Hematopoietic multipotent progenitor cell (in vitro differentiated cells): ENCODE measurements at regions not wholly inside any gene's neighbourhood (a gene's known extent, or its start where the extent isn't known, plus 50 kb on each side); places are given as distances from the start of the nearest gene placed in this dataset. TPM values are rescaled to one million over a fixed set of nuclear protein-coding genes. Genes with fewer than 3 reads are reported as not detected.

Source experiments
- DNase-seq, 3 donors: peaks; one replicate each; pipeline ENCODE4 v3.0.0-alpha.2; 2011 to 2015; ENCODE audit warnings: low read depth in 2 of 3, low spot score in 2 of 3
- small RNA-seq: library from RNA; depleted of rRNA; stranded (forward); fragments of <200 nt; gene quantifications from one replicate; pipeline ENCODE3, GENCODE V24; 2012

DNA sequence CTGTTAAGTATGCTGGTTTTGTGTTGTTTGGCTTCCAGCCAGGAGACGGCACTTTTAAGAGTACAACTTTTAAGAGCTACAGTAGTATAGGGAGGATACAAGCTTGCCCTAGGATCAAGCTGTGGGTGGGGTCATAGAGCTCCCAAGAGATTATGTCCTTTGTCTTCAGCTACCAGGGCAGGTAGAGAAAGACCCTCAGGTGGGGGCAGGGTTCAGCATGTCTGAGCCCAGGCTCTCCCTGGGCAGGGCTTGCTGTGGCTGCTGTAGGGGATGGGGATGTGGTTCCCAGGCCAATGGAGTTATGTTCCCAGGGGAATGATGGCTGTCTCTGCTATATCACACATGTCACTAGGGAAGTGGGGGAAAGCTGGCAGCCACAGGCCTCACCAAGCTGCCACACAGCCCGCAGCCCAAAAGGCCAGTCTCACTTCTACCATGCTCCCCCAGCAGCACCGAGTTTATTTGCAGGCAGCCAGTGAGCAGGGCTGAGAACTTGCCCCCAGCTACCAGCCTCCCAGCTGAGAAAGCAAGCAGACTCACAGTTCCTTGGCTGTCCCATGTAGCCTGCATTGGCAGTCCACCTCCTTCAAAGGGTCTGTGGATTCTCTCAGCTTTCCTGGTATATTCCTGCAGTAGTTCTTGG lies 105.7 kb upstream of the ERBB4 start:
- no peak for DNase-seq

GRCh38 chr2:212640428-212640827 lies 101.8 kb upstream of the ERBB4 start:
- DNase-seq: no peak

DNA sequence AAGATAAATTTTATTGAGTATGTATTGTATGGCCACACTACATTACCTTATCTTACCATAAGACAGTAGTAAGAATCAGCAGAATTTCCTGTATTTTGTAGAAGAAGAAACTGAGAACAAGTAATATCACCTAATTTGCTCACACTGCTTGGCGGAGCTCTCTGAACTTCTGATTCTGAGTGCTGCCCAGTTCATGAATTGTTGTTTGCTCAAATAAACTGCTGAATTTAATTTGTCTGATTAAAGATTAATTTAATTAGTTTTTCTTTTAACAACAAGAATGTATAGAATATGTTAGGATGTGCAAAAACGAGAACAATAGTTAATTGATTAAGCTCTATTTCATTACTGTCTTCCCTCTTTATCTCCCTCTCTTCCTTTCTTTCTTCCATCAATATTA lies 100.1 kb upstream of the ERBB4 start:
- DNase-seq: no peak

DNA sequence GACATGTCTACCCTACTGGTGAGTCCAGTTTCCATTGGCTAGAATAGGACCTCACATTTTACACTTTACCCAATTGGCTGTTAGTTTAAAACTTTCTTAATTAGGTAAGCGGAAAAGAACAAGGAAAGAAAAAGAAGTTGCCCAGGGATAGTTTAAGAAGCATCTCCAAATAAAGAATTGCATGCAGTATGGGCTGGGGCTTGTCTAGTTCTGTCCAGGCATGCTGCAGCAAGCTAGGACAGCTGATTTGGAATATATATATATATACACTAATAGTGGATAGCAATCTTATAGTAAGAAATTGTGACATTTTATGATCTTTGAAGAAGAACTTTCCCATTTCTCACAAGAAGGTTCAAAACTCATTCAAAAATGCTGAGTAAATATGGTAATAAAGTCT lies 90.0 kb upstream of the ERBB4 start:
- DNase-seq: no peak

GRCh38 chr2:212626371-212626918 lies 87.8 kb upstream of the ERBB4 start:
- DNase-seq: no peak

DNA sequence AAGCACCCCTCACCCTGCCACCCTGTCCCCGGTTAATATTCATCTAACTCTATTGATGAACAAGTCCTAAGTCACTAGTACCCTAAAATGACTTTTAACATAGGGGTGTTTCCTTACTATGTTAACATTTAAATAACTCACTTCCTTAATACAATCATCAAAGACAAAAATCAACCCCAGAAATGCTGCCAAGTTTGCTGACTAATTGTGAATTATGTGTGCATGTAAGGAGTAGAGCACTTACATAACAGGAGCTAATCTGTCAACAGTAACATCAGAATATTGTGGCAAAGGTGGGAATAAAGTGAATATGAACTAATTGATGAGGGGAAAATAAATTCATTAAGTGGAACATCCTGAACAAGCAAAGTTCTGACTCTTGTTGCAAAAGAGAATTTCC lies 81.4 kb upstream of the ERBB4 start:
- DNase-seq: no peak

DNA sequence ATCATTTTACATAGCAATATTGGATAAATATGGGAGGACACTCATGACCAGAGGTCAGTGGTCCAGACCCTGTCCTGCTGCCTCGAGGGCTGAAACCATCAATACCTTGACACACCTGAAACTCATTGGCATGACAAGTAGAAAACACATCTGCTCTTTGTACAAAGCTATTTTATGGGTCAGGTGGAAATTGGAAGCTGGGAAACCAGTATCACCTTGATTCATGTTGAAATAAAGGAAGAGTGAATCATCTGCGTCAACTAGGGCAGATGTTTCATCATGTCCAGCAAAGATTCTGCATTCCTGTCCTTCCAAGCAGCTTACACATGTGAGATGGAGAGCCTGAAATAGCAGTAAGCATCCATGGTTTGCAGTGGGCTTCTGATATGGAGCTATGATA lies 80.0 kb upstream of the ERBB4 start:
- DNase-seq: no peak

DNA sequence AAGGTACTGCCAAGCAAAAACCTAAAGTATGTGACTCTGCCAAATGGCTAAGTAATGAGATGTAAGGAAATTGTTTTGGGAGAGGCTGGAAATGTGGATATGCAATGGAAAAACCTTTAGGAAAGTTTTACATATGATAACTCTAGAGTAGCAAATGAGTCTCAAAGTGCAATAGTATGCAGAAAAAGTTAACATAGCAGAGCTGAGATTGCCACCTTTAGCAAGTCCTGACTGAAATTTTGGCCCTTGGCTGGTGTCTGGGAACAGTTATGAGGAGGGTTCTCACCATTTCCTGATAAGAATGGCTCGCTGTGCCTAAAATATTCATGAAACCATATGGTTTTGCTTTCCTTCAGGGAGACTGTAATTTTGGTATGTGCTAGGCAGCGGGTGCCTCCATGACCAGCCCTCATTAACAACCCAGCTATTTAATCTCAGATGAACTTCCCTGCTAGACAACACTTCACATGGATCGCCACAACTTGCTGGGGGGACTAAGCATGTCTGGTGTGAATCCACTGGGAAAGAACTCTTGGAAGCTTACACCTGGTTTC lies 72.3 kb upstream of the ERBB4 start:
- DNase-seq: no peak

- DNase-seq: no peak
Observed at GRCh38 chr2:212609479-212609878, 70.9 kb upstream of the ERBB4 start.

DNA sequence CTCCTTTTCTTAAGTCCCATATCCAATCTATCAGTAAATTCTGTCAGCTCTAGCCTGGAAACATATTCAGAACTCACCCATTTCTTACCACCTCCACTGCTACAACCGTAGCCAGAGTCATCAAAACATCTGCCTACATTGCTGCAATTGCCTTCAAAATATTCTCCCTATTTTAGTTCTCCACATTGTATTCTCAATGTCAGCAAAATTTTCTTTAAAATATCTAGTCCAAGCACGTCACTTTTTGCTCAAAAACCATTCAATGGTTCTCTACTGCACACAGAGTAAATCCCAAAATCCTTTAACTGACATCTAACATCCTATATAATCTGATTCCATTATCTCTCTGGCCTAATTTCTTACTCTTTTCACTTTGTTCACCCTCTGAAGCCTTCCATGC lies 68.5 kb upstream of the ERBB4 start:
- DNase-seq: no peak

- no peak for DNase-seq
Observed at GRCh38 chr2:212606232-212606631, 67.6 kb upstream of the ERBB4 start.

DNA sequence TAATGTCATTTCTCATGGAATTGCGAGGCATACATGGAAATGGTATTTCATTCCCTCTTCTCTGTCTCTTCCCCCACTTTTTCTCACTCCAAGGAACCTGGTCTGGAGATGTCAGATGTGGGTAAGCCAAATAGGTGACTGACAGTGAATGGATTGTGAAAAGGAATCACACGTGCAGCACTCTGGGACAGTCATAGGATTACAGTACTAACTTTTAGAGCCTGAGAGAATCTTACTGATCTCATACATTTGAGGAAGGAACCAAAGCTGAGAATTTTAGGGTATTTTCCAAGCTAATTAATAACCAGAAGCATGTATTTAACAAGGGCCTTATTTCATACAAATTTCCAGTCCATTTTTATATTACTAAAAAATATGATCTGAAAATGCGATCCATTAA lies 58.1 kb upstream of the ERBB4 start:
- DNase-seq: no peak

DNA sequence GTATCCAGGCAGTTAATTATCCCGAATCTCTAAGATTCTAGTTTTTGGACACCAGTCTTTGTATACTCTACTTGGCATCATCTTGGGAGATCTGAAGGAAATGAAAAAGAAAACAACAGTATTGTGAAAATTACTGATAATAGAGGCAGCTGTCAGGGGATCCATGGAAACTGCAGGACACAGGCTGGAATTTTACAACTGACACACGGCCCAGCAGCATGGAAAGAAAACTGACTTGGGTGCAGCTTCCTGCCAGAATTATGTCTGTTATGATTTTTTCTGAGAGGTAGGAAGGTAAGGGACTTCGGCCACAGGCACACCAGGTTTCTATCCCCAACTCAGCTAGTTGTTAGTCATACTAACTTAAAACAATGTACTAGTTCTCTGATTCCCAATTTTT lies 57.7 kb upstream of the ERBB4 start:
- no peak for DNase-seq

DNA sequence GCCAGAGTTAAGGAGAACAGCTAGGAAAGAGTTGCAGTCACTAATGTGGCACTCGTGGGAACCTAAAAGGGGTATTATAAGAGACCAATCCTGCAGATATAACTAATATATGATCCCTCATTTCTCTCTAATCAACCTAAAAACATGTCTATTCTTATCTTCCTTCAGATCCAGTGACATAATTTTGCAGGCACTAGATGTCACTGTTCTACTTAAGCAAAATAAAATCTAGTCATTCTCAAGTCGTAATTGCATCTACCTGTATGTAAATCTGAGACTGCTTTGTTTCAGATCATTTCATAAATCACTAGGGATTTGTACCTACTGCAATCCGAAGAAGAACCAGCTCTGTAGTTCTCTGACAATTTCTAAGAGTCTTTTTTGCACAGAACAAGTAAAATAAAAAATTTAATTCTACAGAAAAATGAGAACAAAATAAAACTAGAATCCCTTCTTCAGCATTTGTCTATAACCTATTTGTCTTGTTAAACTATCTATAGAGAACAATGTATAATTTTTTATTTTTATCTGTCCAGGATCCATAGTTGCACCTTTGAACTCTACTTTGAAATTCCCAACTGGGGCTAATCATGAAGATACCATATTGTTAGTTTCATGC lies 56.5 kb upstream of the ERBB4 start:
- no peak for DNase-seq

DNA sequence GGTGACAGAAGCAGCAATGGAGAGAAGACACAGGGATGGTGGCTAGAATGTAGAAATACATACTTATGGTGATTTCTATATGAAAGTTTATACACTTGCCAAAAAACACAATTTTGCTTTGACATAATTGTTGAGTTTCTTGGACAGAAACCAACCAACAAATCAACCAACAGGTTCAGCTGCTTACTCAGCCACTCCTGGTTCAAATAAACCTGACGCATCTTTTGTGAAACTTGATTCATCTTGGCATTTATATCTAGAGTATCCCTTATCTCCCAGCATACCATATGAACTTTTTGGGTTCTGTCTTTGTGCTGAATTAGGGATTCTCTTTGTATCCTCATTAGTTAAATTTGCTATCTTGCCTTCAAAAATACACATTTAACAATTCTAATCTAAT lies 54.1 kb upstream of the ERBB4 start:
- DNase-seq: no peak

Small RNAs in the stretch of these regions (small RNA-seq; reads per million reads assigned to genes)
- gene MIR4776-1: not detected
